NCI-H510A treated with DMSO at 0.1 percent for 48 hours (cell line): ENCODE measurements at regions not wholly inside any gene's neighbourhood (a gene's known extent, or its start where the extent isn't known, plus 50 kb on each side); places are given as distances from the start of the nearest gene placed in this dataset.

Source experiments
- DNase-seq: peaks from one replicate; lab custom pipeline; 2025; lab: John Stamatoyannopoulos, UW

- DNase-seq = no peak
These were observed 111.2 kb upstream of the ASIC2 start for GRCh38 chr17:33404070-33404819.

DNA sequence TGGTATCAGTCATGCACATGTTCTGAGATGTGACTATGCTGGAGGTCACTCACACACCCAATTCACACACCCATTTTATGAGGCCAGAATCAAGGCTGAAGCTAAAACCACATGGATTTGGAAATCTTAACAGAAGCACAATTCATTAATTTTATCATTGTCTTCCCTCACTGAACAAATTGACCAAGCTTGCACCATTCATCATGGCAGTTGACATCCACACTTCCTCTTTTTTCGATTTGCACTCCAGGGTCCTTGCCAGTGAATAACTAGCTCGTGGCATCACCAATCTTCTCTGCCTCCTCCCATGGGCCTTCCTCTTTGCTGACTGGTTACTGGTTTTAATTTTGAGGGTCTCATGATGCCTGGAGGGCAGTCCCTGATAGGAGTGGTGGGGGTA, 123.0 kb upstream of the ASIC2 start:
- no peak for DNase-seq

- DNase-seq = no peak
These were observed 128.8 kb upstream of the ASIC2 start for GRCh38 chr17:33421933-33422332.

DNA sequence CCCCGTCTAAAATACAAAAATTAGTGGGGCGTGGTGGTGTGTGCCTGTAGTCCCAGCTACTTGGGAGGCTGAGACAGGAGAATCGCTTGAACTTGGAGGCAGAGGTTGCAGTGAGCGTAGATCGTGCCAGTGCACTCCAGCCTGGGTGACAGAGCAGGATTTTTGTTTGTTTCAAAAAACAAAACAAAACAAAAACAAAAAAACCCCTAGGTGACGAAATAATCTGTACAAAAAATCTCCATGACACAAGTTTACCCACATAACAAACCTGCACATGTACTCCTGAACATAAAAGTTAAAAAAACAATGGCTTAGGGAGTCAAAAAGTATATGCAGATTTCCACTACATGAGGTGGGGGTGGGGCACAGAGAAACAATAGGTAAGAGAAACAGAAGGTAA, 140.5 kb upstream of the ASIC2 start:
- DNase-seq = no peak

DNA sequence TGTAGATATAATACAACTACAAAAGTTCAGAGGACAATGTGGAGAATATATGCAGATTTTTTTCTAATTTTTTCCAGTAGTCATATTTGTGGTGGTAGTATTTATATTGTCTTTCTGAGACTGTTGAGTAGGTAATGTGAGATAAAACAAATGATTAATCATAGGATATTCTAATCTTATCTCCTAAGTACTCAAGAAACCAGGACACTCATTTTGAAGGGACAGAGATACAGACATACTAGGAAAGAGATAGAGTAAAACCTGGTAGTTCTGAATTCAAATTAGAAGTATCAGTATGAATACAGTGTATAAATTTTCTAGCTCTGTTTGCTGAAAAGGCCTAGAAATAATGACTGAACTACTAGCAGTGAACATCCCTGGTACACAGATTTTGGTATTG, 141.7 kb upstream of the ASIC2 start:
- DNase-seq = no peak

GRCh38 chr17:33435721-33436301, 142.7 kb upstream of the ASIC2 start:
- DNase-seq = no peak

- no peak for DNase-seq
These were observed 143.2 kb upstream of the ASIC2 start for GRCh38 chr17:33436321-33436720.

- no peak for DNase-seq
These were observed 145.0 kb upstream of the ASIC2 start for GRCh38 chr17:33438139-33438538.

DNA sequence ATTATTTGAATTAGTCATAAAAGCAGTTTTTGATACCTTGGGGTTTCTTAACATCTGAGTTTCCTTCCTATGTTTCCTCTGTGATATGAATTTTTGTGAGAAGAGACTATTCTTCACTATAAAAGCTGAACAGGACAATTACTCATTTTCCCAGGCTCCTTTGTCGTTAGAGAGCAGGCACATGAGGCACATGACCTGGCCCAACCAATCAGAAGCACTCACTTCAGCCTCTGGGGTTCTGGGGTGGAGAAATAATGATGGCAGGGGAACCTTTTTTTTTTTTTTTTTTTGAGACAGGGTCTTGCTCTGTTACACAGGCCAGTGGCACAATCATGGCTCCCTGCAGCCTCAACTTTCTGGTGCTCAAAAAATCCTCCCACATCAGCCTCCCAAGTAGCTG, 145.5 kb upstream of the ASIC2 start:
- DNase-seq = no peak

DNA sequence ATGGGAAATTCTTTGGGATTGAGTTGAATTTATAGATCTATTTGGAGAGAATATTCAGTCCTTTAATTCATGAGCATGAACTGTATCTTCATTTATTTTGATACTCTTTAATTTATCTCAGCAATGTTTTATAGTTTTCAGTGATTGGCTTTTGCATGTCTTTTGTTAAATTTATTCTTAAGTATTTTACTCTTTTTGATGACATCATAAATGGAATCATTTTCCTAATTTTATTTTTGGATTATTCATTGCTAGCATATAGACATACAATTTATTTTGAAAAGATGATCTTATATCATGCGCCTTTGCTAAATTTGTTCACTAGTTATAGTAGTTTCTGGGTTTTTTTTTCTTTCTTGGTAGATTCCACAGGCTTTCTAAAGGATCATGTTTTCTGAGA, 149.2 kb upstream of the ASIC2 start:
- DNase-seq = no peak

DNA sequence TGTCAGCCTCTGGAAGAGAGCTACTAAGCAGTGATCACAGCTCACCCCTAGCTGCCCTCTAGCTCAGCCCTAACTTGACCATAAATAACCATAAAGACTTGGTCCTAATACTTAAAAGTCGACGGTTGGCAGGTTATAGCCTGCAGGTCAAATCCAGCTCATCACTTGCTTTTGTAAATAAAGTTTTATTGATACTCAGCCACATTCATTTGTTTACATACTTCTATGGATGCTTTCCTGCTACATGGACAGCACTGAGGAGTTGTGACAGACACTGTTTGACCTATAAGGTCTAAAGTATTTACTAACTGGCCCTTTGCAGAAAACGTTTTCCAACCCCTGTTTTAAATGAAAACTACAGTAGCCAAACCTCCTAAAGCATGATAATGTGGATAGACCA, 151.6 kb upstream of the ASIC2 start:
- DNase-seq = no peak

DNA sequence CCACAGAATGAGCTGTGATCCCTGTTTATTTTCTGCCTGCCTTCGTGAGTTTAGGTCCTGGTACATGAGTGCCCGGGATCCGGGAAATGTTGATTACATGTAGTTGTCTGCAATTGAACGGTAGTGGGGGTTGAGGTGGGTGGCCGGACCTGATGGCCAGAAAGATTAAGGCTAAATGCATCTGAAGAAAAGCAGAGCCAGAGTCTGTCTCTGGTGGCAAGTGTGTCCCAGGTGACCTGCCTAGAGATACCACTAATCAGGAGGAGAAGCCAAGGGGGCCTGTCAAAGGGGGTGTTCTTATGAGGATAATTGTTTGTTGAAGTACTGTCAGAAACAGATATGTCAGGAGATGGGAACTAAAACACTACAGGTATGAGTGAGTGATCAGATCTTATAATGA, 154.0 kb upstream of the ASIC2 start:
- DNase-seq = no peak

- DNase-seq = no peak
These were observed 158.1 kb upstream of the ASIC2 start for GRCh38 chr17:33451221-33451620.

- no peak for DNase-seq
These were observed 164.4 kb upstream of the ASIC2 start for GRCh38 chr17:33457477-33457876.

DNA sequence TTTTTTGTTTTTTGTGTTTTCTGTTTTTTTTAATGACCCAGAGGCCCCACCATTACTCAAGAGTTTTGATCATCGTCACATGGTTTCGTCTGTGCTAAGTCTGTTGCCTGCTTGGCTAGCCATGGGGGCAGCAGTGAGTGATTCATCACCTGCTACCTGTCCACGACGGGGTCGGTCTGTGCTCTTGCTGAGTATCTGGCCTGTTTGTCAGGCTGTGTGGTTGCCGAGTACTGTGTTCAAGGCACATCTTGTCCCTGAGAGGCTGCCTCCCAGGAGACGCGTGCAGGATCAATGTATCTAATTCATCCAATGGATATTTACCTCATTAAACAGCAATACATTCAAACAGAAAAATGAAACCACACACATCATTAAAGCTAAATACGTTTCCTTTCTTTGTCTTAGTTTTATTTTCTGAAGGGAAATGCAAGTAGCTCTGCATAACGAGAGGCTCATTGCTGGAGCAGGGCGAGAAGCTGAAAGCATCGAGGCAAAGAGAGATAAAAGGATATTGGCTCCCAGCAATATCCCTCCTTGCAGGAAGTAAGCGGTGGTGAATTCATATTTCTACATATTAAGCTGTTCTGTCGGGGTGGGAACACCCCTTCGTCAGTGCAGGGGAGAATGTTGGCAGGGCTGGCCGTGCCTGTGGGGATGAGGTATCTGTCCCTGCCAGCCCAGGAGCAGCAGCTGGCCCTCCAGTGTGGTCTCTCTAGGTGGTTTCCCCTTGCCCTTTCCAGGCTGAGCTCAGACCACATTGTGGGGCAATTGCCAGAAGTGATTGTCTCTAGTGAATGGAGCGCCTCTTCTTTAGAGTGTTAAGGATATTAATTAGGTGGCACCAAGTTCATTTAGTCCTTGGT, 166.2 kb upstream of the ASIC2 start:
- DNase-seq = no peak

DNA sequence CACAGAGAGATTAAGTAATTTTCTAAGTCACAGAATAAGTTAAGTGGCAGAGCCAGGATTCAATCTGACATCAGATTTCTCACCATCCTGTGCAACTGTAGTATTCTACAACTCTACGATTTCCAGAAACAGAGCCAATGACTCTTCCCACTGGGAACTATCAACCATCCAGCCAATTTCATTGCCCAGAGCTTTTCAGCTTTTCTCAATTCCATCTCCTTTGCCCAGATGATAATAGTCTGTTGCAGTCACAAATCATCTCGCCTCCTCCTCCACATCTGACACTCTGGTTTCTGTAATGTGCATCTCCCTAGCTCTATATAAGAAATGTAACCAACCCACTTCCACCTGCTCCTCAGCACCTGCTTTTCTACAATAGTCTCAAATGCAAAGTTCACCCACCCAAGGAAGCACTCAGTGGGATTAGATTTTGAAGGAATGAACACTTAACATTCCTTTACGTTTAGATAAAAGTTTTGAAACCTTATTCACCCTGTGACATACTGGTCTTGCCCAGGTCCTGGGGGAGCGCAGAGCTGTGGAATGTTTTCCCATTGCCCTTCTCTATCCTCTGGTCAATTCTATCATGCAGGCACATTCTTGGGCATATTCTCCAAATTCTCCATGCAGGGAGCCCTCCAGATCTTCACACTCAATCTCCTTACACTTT, 167.8 kb upstream of the ASIC2 start:
- no peak for DNase-seq

GRCh38 chr17:33463887-33464286, 170.8 kb upstream of the ASIC2 start:
- no peak for DNase-seq

GRCh38 chr17:33464669-33465280, 171.7 kb upstream of the ASIC2 start:
- DNase-seq = no peak

DNA sequence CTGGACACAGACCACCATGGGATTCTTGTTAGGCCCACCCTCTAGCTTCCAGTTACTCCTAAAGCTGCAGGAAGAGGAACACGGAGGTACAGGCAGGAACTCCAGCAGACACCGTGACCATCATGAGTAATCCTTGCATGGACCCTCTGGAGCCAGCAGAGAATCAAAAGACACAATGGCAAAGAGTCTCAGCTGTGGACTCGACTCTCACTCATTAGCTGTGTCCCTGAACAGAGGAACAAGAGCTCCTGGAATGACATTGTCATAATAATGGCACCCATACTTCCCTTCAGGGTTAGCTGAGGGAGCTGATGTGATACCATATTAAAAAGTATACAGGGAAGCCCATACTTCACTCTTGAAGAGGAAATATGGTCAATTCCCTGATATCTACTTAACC, 176.3 kb upstream of the ASIC2 start:
- no peak for DNase-seq

GRCh38 chr17:33469911-33470310, 176.8 kb upstream of the ASIC2 start:
- no peak for DNase-seq

DNA sequence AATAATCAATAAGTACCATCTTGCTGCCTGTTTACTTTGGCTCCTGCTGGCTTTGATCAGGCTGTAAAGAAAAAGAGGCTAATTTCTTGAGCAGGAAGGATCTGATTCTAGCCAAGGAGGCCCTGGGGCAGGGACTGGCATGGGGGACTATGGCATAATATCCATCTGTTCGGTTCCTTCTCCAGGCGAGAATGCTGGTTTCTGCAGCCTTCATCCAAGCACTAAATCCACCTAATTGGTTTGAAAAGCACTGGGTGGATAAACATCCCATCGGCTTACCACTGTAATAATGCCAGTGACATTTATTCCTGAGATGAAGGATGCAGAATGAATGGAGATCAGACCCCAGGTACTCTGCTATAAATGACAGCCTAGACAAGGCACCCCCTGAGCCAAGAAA, 180.0 kb upstream of the ASIC2 start:
- DNase-seq = no peak

GRCh38 chr17:33474789-33475188, 181.7 kb upstream of the ASIC2 start:
- DNase-seq = no peak
